Ishikawa (cell line): ENCODE measurements at regions not wholly inside any gene's neighbourhood (a gene's known extent, or its start where the extent isn't known, plus 50 kb on each side); places are given as distances from the start of the nearest gene placed in this dataset.

ENCODE experiments used
- CEBPB ChIP-seq: IDR thresholded peaks from 2 replicates; pipeline ENCODE4 v1.6.1; 2012
- CREB1 ChIP-seq: IDR thresholded peaks from 2 replicates; pipeline ENCODE4 v1.6.1; 2012; ENCODE audit warnings: low read depth
- EP300 ChIP-seq: IDR thresholded peaks from 2 replicates; pipeline ENCODE4 v1.6.1; 2012; ENCODE audit warnings: borderline replicate concordance
- FOXM1 ChIP-seq: IDR thresholded peaks from 2 replicates; pipeline ENCODE4 v1.6.1; 2012; ENCODE audit warnings: low read depth, borderline replicate concordance

GRCh38 chr4:165763640-165764039 is 109.4 kb upstream of the TLL1 start:
- TF ChIP-seq CREB1 (no peak), CEBPB (no peak), EP300 (no peak), FOXM1 (no peak)
